Endothelial cell of umbilical vein (primary cell): ENCODE measurements at regions not wholly inside any gene's neighbourhood (a gene's known extent, or its start where the extent isn't known, plus 50 kb on each side); places are given as distances from the start of the nearest gene placed in this dataset.

ENCODE experiments used
- BruUV-seq: library from RNA; stranded (reverse); fragments of 400-500 nt; replicated peaks from 2 replicates; lab custom pipeline; 2021; lab: Mats Ljungman, UMichigan
- CTCF ChIA-PET: fragments of 300-600, 350-600 bp; sonication (Branson Sonifier 250); formaldehyde crosslinking; loops from one replicate; lab custom pipeline; 2021; ENCODE audit warnings: antibody characterized with exemption, inconsistent platforms; lab: Charles Lee
- POLR2A ChIA-PET: fragments of 300-600, 350-600 bp; sonication (Branson Sonifier 250); formaldehyde crosslinking; loops from one replicate; lab custom pipeline; 2021; ENCODE audit warnings: antibody characterized with exemption, inconsistent platforms; lab: Charles Lee
- DNase-seq: peaks from one replicate; pipeline ENCODE4 v3.0.0-alpha.2; 2011; ENCODE audit warnings: low read depth, low spot score
- FAIRE-seq: peaks from 2 replicates; lab custom pipeline; 2011; peaks lifted over from hg19 to GRCh38; lab: Jason Lieb, UNC
- H2AFZ ChIP-seq: 2 replicates; pipeline ENCODE4 v1.6.0; 2012; ENCODE audit warnings: low read depth, low read length, control low read depth, inconsistent platforms
- H3K27ac ChIP-seq: 2 replicates; pipeline ENCODE4 v1.5.1; 2011; ENCODE audit warnings: low read depth, mild to moderate bottlenecking, control low read depth, low read length, moderate library complexity; ENCODE audit not compliant: insufficient read depth
- H3K27me3 ChIP-seq, 2 experiments: 2 replicates each; pipeline versions ENCODE4 v1.6.0 to v1.6.1; 2011; ENCODE audit warnings: low read length in 2 of 2, mixed read lengths in 1 of 2; ENCODE audit not compliant: control insufficient read depth in 2 of 2, insufficient read depth in 2 of 2
- H3K36me3 ChIP-seq, 2 experiments: 2 replicates in 1 of 2; 3 replicates in 1 of 2; pipeline ENCODE4 v1.5.1; 2011; ENCODE audit warnings: low read length in 2 of 2, mild to moderate bottlenecking in 1 of 2, moderate library complexity in 1 of 2; ENCODE audit not compliant: control insufficient read depth in 2 of 2, insufficient read depth in 2 of 2; ENCODE audit errors: extremely low read depth in 1 of 2
- H3K4me1 ChIP-seq: 3 replicates; pipeline ENCODE4 v1.5.1; 2011; ENCODE audit warnings: mild to moderate bottlenecking, low read length; ENCODE audit not compliant: control insufficient read depth, insufficient read depth; ENCODE audit errors: extremely low read depth
- H3K4me2 ChIP-seq: 2 replicates; pipeline ENCODE4 v1.6.1; 2011; ENCODE audit warnings: low read length, control low read depth, mixed read lengths; ENCODE audit not compliant: insufficient read depth
- H3K4me3 ChIP-seq, 3 experiments: fragments of 200-600 bp in 1 of 3; sonication (generic), shearing (Covaris generic) in 1 of 3; replicated peaks in 1 of 3; 2 replicates each; pipeline ENCODE4 v1.5.1; 2011 to 2016; ENCODE audit warnings: control low read depth in 3 of 3, low read length in 3 of 3, mild to moderate bottlenecking in 2 of 3, inconsistent platforms in 1 of 3, low read depth in 1 of 3, moderate library complexity in 1 of 3; ENCODE audit not compliant: insufficient read depth in 1 of 3
- H3K79me2 ChIP-seq: 2 replicates; pipeline ENCODE4 v1.6.0; 2012; ENCODE audit warnings: low read length, inconsistent platforms; ENCODE audit not compliant: control insufficient read depth, insufficient read depth
- H3K9ac ChIP-seq: replicated peaks from 2 replicates; pipeline ENCODE3; 2011; ENCODE audit warnings: low read length, control low read depth; ENCODE audit not compliant: insufficient read depth; ENCODE audit errors: extremely low read depth
- H3K9me1 ChIP-seq: replicated peaks from 3 replicates; pipeline ENCODE4 v1.6.0; 2011; ENCODE audit warnings: mild to moderate bottlenecking, low read length; ENCODE audit not compliant: control insufficient read depth, insufficient read depth; ENCODE audit errors: extremely low read depth
- H3K9me3 ChIP-seq: replicated peaks from 2 replicates; pipeline ENCODE4 v1.5.1; 2012; ENCODE audit warnings: low read length, inconsistent platforms; ENCODE audit not compliant: control insufficient read depth, insufficient read depth
- H4K20me1 ChIP-seq: replicated peaks from 2 replicates; pipeline ENCODE3; 2011; ENCODE audit warnings: mild to moderate bottlenecking, low read length; ENCODE audit not compliant: control insufficient read depth, insufficient read depth; ENCODE audit errors: extremely low read depth
- CTCF ChIP-seq, 2 donors: IDR thresholded peaks; 1 replicate in 1 of 2; 2 replicates in 1 of 2; pipeline ENCODE4 v1.5.1; 2011; ENCODE audit warnings: low read length in 2 of 2, mild to moderate bottlenecking in 2 of 2, moderate library complexity in 2 of 2, control low read depth in 1 of 2, inconsistent platforms in 1 of 2, low read depth in 1 of 2; ENCODE audit not compliant: insufficient read depth in 1 of 2; ENCODE audit errors: extremely low read depth in 1 of 2
- EZH2 ChIP-seq: IDR thresholded peaks from 2 replicates; pipeline ENCODE4 v1.6.1; 2012; ENCODE audit warnings: borderline replicate concordance, low read depth, mild to moderate bottlenecking, moderate library complexity, low read length, inconsistent platforms; ENCODE audit not compliant: severe bottlenecking
- FOS ChIP-seq: IDR thresholded peaks from 2 replicates; pipeline ENCODE4 v1.6.1; 2011; ENCODE audit warnings: mild to moderate bottlenecking, low read length, moderate library complexity, borderline replicate concordance; ENCODE audit not compliant: insufficient read depth
- GATA2 ChIP-seq: IDR thresholded peaks from 2 replicates; pipeline ENCODE4 v1.7.0; 2011; ENCODE audit warnings: low read depth, mild to moderate bottlenecking, moderate library complexity, mixed read lengths, low read length; ENCODE audit not compliant: insufficient read length, insufficient read depth
- JUN ChIP-seq: IDR thresholded peaks from 2 replicates; pipeline ENCODE4 v1.6.1; 2011; ENCODE audit warnings: borderline replicate concordance, low read depth; ENCODE audit not compliant: insufficient read length, insufficient read depth
- MAX ChIP-seq: IDR thresholded peaks from 2 replicates; pipeline ENCODE4 v1.6.1; 2011; ENCODE audit not compliant: insufficient read depth, insufficient read length
- MYC ChIP-seq: IDR thresholded peaks from one replicate; pipeline ENCODE4 v1.6.1; 2011; ENCODE audit warnings: mild to moderate bottlenecking, low read depth, low read length
- POLR2A ChIP-seq: IDR thresholded peaks from 2 replicates; pipeline ENCODE4 v1.6.1; 2012; ENCODE audit warnings: low read depth, mild to moderate bottlenecking, control low read depth, low read length
- POLR2AphosphoS5 ChIP-seq: IDR thresholded peaks from 2 replicates; pipeline ENCODE4 v1.6.1; 2012; ENCODE audit warnings: low read depth, mild to moderate bottlenecking, control low read depth, low read length, moderate library complexity; ENCODE audit not compliant: insufficient read depth
- dilution Hi-C: fragments of 300-500 bp; cut with MboI; formaldehyde crosslinking; loops from one replicate; pipeline ENCODE4 v1.15.0; 2019; ENCODE audit warnings: low sequenced_read_pairs; ENCODE audit not compliant: extremely low pct_ligation_motif_present
- intact Hi-C: fragments of 100-400 bp; cut with micrococcal nuclease; formaldehyde crosslinking; loops from one replicate; pipeline ENCODE4 v1.10.0; 2022

GRCh38 chr13:74819549-74819948 is 662.4 kb downstream of the TBC1D4 start:
- POLR2A ChIA-PET, result no interaction called here
- Histone ChIP-seq H4K20me1 (no peaks in the 10 kb centered on the region), H3K4me2 (no peak overlapping the region), H3K9me1 (no peaks in the 10 kb centered on the region), H3K36me3 (no peaks in the 10 kb centered on the region), H3K27ac (no peak overlapping the region), H3K9me3 (no peaks in the 10 kb centered on the region), H2AFZ (no peak overlapping the region), H3K4me1 (no peaks in the 10 kb centered on the region), H3K79me2 (no peaks in the 10 kb centered on the region), H3K4me3 (no peak overlapping the region), H3K9ac (no peak overlapping the region), H3K27me3 (no peaks in the 10 kb centered on the region)
- FAIRE-seq (no peak), DNase-seq (no peak)
- dilution Hi-C loops, result no loop called here
- TF ChIP-seq JUN (no peak), POLR2A (no peak), CTCF (IDR thresholded peaks at IDR 0.05; ENCODE audit: extremely low read depth in 1 of 2, insufficient read depth in 1 of 2, low read depth in 1 of 2, low read length in 2 of 2) (no peak), MYC (no peak), EZH2 (no peak), POLR2AphosphoS5 (no peak), GATA2 (no peak), FOS (no peak), MAX (no peak)
- no TSS peak for BruUV-seq
- intact Hi-C loops, result no loop called here
- CTCF ChIA-PET, result interaction anchor here (1.1 kb wide), 1 partner anchor 11 kb away, joined by 4 read pairs; no protein-coding TSS in a partner anchor
